ENCODE measurements at regions not wholly inside any gene's neighbourhood (a gene's known extent, or its start where the extent isn't known, plus 50 kb on each side); places are given as distances from the start of the nearest gene placed in this dataset.

DNA sequence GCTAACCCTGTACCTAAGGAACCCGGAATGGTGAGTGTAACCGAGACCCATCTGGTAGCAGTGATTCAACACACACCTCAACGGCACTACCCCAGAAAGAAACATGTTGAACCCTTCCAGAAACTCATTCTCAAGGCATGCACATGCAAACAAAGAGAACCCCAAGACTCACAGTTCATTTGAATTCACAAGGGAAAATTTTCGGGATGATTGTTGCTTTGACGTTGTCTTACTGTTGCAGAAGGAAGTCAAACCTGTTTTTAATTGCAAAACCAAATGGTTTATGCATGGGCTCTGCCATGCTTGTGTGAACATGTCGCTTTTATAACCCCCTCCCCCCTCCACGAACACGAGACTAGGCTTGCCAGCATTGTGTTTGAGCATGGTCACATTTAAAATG, 539.7 kb downstream of the GATA3 start:
- H3K36me3 Mint-ChIP-seq, result no peaks in the 10 kb centered on the region
- ATAC-seq (no peak), DNase-seq (ENCODE audit: low spot score in 2 of 2) (no peak)
- H3K4me1 Mint-ChIP-seq, result no peaks in the 10 kb centered on the region
- no peak overlapping the region for H3K27ac Mint-ChIP-seq
- no peaks in the 10 kb centered on the region for H3K9me3 Mint-ChIP-seq
- H3K4me3 Mint-ChIP-seq, result no peak overlapping the region

DNA sequence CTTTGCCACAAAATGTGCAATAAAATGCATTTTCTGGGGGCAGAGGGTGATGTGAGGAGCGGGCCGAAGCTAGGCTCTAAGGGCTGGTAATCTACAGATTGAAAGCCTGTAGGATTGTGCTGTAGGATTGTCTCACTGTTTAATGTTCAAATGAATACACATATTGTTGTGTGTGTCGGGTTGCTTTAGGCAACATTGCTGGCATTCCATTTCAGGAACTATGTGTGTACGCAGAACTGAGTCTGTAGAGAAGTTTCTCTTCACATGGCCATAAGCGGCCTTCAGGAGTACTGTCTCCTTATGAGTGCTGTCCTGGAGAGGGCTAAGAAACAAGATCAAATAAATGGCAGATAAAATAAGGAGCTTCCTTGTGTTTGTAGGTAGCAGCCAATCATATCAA, 540.2 kb downstream of the GATA3 start:
- Mint-ChIP-seq H3K4me1 (no peaks in the 10 kb centered on the region), H3K9me3 (no peaks in the 10 kb centered on the region), H3K36me3 (no peaks in the 10 kb centered on the region), H3K4me3 (no peak overlapping the region), H3K27ac (no peak overlapping the region)
- no peak for DNase-seq (ENCODE audit: low spot score in 2 of 2)
- ATAC-seq, result no peak

DNA sequence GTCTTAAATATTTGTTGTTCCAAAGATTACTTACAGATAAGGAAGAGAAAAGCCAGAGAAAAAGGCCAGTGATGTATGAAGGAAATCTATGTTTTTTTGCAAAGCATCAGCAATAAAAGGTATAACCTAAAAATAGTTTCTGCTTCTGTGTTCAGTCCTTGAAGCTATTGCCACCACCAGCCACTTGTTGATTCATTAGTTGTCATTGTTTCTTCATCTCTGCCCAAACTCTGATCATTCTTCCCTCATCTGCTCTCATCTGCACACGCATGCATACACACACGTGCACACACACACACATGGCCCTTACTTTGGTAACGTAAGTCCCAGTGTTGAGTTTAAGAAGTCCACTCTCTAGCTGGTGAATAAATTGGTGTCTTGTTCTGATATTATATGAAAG, 540.7 kb downstream of the GATA3 start:
- Mint-ChIP-seq H3K9me3 (no peaks in the 10 kb centered on the region), H3K36me3 (no peaks in the 10 kb centered on the region), H3K4me3 (no peak overlapping the region), H3K4me1 (no peaks in the 10 kb centered on the region), H3K27ac (no peak overlapping the region)
- ATAC-seq, result no peak
- DNase-seq (ENCODE audit: low spot score in 2 of 2), result no peak

DNA sequence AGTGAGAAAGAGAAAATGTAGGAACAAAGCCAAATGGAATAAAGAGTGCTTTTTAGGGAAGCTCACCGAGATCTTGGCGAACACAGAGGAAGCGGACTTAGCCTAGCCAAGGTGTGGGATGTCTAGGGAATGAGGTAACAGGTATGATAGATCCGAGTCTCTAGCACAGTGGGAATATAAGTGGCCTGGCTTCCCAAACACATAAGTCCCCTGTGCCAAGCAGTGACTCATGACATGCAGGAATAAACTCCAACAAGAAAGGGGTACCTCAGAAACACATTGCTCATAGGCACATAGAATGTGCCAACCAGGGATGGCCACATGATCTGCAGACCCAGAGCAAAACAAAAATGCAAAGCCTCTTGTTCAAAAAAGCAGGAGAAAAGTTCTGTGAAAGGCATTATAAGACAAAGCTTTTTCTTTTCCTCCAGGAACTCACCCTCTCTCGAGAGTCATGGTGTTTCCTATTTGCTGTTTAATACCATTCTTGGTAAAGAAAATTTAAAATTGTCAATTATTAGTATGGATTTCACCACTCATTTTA, 542.5 kb downstream of the GATA3 start:
- Mint-ChIP-seq H3K4me3 (no peak overlapping the region), H3K9me3 (no peaks in the 10 kb centered on the region), H3K36me3 (no peaks in the 10 kb centered on the region), H3K27ac (no peak overlapping the region), H3K4me1 (no peaks in the 10 kb centered on the region)
- DNase-seq (ENCODE audit: low spot score in 2 of 2) (no peak), ATAC-seq (no peak)

DNA sequence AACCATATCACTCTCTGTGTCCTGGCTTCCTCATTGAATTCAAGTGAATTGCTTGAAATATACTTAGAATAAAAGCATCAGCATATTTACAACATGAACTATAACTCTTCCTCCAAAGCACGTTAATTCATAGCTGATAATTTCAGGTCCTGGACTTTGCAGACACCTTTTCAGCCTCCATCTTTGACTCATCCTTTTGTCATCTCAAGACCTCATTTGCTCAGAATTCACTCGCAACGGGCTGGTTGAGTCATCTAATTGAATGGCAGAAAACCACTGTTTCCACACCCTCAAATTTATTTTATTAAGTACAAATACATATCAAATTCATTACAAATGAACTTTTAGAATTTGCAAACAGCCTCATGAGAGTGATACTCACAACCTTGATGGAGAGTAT, 545.7 kb downstream of the GATA3 start:
- DNase-seq (ENCODE audit: low spot score in 2 of 2) (no peak), ATAC-seq (peak; percentile 84)
- Mint-ChIP-seq H3K9me3 (peaks cover under 1% of the 10 kb centered on the region), H3K4me1 (no peaks in the 10 kb centered on the region), H3K36me3 (no peaks in the 10 kb centered on the region), H3K4me3 (no peak overlapping the region), H3K27ac (no peak overlapping the region)

DNA sequence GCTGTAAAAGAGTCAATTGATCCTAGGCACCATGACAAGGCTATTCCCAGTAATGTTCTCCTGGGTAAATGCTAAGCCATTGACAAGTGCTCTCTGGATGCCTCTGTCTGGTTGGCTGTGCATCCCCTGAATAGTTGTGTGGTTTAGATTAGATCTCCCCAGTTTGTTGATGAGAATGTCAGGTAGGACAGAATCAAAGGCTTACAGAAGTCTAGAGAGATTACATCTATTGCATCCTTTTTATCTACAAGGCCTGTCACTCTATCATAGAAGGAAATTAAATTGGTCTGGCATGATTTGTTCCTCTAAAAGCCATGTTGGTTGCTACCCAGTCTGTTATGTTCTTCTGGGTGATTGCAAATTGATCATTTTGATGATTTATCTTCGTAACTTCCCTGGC, 548.3 kb downstream of the GATA3 start:
- H3K27ac Mint-ChIP-seq, result no peak overlapping the region
- H3K36me3 Mint-ChIP-seq, result no peaks in the 10 kb centered on the region
- DNase-seq (ENCODE audit: low spot score in 2 of 2) (no peak), ATAC-seq (no peak)
- peaks cover 12% of the 10 kb centered on the region for H3K9me3 Mint-ChIP-seq
- no peaks in the 10 kb centered on the region for H3K4me1 Mint-ChIP-seq
- no peak overlapping the region for H3K4me3 Mint-ChIP-seq

DNA sequence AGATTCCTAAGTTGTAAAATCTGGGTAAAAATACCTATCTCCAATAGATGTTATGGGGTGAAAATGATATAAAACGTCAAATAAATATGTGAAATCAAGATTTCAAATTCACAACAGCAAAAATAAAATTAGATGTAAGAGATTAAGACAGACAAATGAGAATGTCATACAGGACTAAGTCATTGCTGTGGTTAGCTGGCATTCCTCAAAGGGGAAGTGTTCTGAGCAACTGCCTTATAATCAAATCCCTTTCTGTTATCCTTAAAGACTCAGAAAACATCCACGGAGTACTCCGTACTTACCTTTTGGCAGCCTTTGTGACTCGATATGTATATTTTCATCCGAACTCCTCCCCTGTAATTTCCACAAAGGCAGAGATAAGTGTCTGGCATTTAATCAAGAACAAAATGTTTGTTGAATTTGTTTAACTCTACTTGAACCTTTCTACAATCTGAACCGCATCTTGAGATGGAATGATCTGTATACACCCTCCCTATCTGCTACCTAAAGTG, 559.6 kb downstream of the GATA3 start:
- no peak overlapping the region for H3K4me3 Mint-ChIP-seq
- ATAC-seq (no peak), DNase-seq (ENCODE audit: low spot score in 2 of 2) (no peak)
- no peaks in the 10 kb centered on the region for H3K36me3 Mint-ChIP-seq
- peaks cover 5% of the 10 kb centered on the region for H3K9me3 Mint-ChIP-seq
- H3K27ac Mint-ChIP-seq, result no peak overlapping the region
- H3K4me1 Mint-ChIP-seq, result peaks cover 5% of the 10 kb centered on the region

DNA sequence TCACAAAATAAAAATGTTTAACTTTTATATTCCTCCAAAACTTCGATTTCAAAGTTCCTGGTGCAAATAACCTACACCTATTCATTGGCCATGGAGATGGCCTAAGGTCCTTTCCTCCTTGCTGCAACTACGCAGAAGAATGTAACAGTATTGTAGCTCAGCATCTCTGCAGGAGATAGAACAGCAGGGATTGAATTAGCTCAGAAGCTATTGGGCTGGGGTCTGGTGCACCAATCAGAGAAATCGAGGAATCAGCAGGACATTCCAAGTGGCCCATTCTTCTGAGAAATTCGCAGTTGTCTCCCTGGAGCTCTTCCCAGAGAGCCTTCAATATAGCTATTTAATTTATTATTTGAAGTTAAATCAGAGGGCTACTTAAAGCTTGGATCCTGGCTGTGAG, 560.6 kb downstream of the GATA3 start:
- Mint-ChIP-seq H3K27ac (no peak overlapping the region), H3K4me1 (peaks cover 5% of the 10 kb centered on the region), H3K4me3 (no peak overlapping the region), H3K36me3 (no peaks in the 10 kb centered on the region), H3K9me3 (peaks cover 5% of the 10 kb centered on the region)
- ATAC-seq, result no peak
- no peak for DNase-seq (ENCODE audit: low spot score in 2 of 2)

DNA sequence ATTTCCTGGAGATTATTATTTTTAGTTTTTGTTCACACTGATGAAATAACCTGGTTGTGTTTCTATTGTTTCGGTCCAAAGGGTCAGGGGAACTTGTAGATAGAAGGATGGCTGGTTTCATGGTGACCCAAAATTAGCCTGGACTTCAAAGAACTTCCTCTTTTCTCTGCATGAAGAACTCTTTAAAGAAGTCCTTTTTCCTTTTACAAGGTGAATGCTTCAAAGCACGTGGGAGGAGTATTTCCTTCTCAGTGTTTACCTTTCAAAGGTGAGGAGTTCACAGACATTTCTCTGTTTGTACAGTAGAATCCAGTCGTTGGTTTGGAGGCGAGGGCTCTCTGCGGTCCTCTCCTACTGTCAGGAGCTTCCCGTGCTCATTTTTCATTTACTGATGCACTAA, 561.7 kb downstream of the GATA3 start:
- H3K9me3 Mint-ChIP-seq, result peaks cover 5% of the 10 kb centered on the region
- H3K27ac Mint-ChIP-seq, result no peak overlapping the region
- H3K36me3 Mint-ChIP-seq, result no peaks in the 10 kb centered on the region
- peaks cover 5% of the 10 kb centered on the region for H3K4me1 Mint-ChIP-seq
- H3K4me3 Mint-ChIP-seq, result no peak overlapping the region
- no peak for ATAC-seq
- DNase-seq (ENCODE audit: low spot score in 2 of 2), result no peak

DNA sequence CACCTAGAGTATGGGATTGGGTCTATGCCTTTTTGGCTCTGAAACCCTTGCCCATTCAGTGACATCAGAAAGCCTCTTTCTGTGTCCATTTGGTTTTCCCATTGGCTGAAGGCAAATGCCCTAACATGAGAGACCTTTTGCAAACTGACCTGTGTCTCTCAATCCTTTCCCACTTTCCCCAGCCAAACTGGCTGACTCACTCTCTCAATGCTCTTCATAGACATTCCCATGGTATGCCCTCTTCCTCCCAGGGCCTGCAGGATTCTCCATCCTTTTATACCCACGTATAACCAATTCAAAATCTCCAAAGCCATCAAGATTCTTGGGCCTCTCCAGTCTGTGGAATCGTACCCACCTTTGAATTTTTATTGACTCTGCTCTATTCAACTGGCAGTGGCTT, 563.3 kb downstream of the GATA3 start:
- no peaks in the 10 kb centered on the region for H3K9me3 Mint-ChIP-seq
- H3K4me1 Mint-ChIP-seq, result peaks cover 5% of the 10 kb centered on the region
- H3K27ac Mint-ChIP-seq, result no peak overlapping the region
- H3K36me3 Mint-ChIP-seq, result no peaks in the 10 kb centered on the region
- ATAC-seq (no peak), DNase-seq (ENCODE audit: low spot score in 2 of 2) (no peak)
- no peak overlapping the region for H3K4me3 Mint-ChIP-seq

DNA sequence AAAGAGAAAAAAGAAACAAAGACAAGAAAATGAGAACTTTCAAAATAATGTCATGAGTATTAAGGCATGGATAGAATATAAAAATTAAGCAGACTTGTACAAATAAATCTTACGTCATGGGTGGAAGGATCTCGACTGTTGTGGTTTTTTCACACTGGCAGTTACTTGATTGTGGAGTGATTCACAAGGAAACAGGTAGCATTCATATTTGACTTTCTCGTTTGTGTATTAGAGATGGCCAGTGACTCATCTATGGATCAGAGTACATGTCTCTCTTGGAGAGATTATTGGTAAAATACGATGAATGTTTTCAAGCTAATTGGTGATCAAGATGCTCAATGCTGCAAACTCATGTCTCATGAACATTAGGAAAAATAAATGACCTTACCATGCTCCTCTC, 564.3 kb downstream of the GATA3 start:
- ATAC-seq (peak; percentile 54), DNase-seq (ENCODE audit: low spot score in 2 of 2) (no peak)
- Mint-ChIP-seq H3K4me1 (peaks cover 5% of the 10 kb centered on the region), H3K4me3 (no peak overlapping the region), H3K27ac (no peak overlapping the region), H3K9me3 (no peaks in the 10 kb centered on the region), H3K36me3 (no peaks in the 10 kb centered on the region)

DNA sequence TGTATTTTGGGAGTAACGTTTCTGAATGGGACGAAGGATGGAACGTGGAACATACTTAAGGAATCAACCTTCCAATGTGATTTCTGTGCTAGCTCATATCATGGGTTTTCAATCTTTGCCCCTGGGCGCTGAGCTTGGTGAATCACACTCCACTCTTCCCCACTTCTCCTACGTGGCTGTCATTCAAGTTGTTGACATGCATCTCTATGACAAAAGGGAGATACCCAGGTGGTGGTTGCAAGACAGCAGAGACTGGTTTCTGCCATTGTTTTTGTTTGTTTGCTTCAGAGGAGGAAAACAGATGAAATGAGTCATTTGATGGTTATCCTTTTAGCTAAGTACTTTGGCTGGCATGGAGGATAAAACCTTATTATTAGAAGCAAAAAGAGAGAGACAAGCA, 573.9 kb downstream of the GATA3 start:
- H3K4me1 Mint-ChIP-seq, result no peaks in the 10 kb centered on the region
- DNase-seq (ENCODE audit: low spot score in 2 of 2), result no peak

DNA sequence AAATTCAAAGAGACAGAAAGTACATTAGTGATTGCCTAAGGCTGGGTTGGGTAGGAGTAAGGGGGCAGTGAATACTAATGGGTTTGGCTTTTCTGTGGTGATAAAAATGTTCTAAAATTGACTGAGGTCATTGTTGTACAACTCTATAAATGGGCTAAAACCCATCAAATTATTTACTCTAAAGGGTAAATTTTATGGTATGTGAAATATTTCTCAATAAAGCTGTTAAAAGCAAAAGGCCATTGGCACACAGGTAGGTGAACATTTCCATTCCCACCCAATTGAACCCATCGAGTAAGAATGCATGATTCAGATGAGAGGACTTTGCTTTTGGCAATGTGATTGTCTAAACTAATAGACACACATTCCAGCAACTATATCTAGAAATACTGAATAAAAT, 579.4 kb downstream of the GATA3 start:
- no peak for ATAC-seq
- Mint-ChIP-seq H3K4me1 (no peaks in the 10 kb centered on the region), H3K4me3 (no peak overlapping the region), H3K9me3 (no peaks in the 10 kb centered on the region), H3K27ac (no peak overlapping the region), H3K36me3 (no peaks in the 10 kb centered on the region)
- no peak for DNase-seq (ENCODE audit: low spot score in 2 of 2)

More for the DNA sequence above, 573.9 kb downstream of the GATA3 start:
- Mint-ChIP-seq H3K27ac (no peak overlapping the region), H3K36me3 (no peaks in the 10 kb centered on the region), H3K4me3 (no peak overlapping the region), H3K9me3 (no peaks in the 10 kb centered on the region)
- no peak for ATAC-seq

DNA sequence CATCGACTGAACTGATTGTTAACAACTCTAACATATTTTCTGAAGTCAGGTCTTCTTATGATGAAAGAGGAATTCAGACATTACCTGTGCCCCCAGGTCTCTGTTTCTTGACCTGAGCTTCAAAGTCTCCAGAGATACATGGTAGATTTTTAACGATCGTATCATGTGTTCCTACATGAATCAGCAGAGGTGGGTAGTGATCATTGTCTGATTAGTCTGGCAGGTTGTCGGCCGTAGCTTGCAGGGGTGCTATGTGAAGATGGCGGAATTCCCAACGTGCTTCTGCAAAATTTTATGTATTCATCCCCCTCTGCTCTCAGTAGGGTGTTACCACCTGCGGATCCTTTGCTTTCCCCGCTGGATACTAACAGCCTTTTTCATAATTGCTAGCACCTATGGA, 581.9 kb downstream of the GATA3 start:
- no peaks in the 10 kb centered on the region for H3K9me3 Mint-ChIP-seq
- H3K4me3 Mint-ChIP-seq, result no peak overlapping the region
- no peak overlapping the region for H3K27ac Mint-ChIP-seq
- DNase-seq (ENCODE audit: low spot score in 2 of 2) (no peak), ATAC-seq (no peak)
- no peaks in the 10 kb centered on the region for H3K36me3 Mint-ChIP-seq
- no peaks in the 10 kb centered on the region for H3K4me1 Mint-ChIP-seq

DNA sequence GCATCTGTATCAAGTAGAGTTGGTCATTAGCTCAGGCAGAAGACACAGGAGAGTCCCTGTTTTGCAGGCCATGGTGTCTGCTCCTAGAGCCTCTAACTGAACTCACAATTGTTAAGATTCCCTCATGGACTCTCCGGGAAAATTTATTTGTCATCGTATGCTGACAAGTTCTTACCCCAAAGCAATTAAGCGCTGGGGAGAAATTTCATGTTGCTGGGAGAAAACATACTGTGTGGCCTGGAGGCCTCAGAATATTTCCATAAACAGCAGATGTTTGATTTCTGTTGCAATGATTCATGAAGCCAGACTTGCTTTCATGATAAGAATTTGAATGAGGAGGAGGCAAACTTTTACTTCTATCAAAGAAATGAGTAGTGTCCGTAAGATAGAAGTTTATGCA, 583.2 kb downstream of the GATA3 start:
- Mint-ChIP-seq H3K9me3 (peaks cover 4% of the 10 kb centered on the region), H3K27ac (no peak overlapping the region), H3K4me3 (no peak overlapping the region), H3K36me3 (no peaks in the 10 kb centered on the region), H3K4me1 (no peaks in the 10 kb centered on the region)
- no peak for DNase-seq (ENCODE audit: low spot score in 2 of 2)
- ATAC-seq, result no peak

DNA sequence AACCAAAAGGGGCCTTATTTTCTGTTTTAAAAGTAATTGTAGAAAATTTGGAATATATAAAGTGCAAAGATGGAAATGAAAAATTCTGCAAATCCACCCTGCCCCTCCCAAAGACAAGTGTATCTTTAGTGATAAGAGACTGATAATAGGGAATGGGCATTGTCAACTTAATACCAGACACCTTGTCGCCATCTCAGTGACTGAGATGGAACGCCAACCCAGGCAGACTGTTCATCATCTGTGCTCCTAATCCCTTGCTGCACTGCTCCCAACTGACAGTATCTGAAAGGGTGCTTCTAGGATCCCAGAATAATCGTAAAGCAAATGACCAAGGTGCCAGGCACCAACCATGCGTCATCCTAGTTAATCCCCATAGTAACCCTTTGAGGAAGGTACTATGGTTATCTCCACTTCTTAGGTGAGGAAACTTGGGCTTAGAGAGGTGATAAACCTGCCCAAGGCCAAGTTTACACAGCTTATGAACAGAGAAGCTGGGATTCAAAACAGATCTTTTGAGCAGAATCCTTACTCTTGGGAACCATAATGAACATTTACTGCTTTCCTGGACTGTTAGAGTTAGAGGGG, 583.7 kb downstream of the GATA3 start:
- Mint-ChIP-seq H3K36me3 (no peaks in the 10 kb centered on the region), H3K4me3 (no peak overlapping the region), H3K9me3 (peaks cover 4% of the 10 kb centered on the region), H3K27ac (no peak overlapping the region), H3K4me1 (no peaks in the 10 kb centered on the region)
- ATAC-seq, result no peak
- no peak for DNase-seq (ENCODE audit: low spot score in 2 of 2)

Data from stimulated activated effector memory CD8-positive, alpha-beta T cell treated with anti-CD3 and anti-CD28 coated beads, Interleukin-12 subunit alpha, Interleukin-12 subunit beta, amount 100 ng/mL, for 72 hours (primary cell).